ENCODE measurements at regions not wholly inside any gene's neighbourhood (a gene's known extent, or its start where the extent isn't known, plus 50 kb on each side); places are given as distances from the start of the nearest gene placed in this dataset.

DNA sequence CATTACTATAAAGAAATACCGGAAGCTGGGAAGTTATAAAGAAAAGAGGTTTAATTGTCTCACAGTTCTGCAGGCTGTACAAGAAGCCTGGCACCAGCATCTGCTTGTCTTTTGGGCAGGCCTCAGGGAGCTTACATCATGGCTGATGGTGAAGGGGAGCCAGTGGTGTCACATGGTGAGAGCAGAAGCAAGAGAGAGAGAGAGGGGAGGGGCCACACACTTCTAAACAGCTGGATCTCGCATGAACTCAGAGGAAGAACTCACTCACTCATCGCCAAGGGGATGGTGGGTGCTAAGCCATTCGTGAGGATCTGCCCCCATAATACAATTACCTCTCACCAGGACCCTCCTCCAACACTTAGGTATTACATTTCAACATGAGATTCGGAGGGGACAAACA lies 51.8 kb upstream of the ANKRD34C start:
- TF ChIP-seq, protein P1, sequence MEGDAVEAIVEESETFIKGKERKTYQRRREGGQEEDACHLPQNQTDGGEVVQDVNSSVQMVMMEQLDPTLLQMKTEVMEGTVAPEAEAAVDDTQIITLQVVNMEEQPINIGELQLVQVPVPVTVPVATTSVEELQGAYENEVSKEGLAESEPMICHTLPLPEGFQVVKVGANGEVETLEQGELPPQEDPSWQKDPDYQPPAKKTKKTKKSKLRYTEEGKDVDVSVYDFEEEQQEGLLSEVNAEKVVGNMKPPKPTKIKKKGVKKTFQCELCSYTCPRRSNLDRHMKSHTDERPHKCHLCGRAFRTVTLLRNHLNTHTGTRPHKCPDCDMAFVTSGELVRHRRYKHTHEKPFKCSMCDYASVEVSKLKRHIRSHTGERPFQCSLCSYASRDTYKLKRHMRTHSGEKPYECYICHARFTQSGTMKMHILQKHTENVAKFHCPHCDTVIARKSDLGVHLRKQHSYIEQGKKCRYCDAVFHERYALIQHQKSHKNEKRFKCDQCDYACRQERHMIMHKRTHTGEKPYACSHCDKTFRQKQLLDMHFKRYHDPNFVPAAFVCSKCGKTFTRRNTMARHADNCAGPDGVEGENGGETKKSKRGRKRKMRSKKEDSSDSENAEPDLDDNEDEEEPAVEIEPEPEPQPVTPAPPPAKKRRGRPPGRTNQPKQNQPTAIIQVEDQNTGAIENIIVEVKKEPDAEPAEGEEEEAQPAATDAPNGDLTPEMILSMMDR (IDR thresholded peaks at IDR 0.05) = no peak
- TF ChIP-seq POLR2A (IDR thresholded peaks at IDR 0.05) = no peak

Measured in right lobe of liver (tissue), 4 donors.